ENCODE measurements at regions not wholly inside any gene's neighbourhood (a gene's known extent, or its start where the extent isn't known, plus 50 kb on each side); places are given as distances from the start of the nearest gene placed in this dataset.

GRCh38 chr18:47434214-47434746 is 182.8 kb upstream of the SKOR2 start:
- Mint-ChIP-seq H3K4me1 (no peaks in the 10 kb centered on the region), H3K27ac (no peak overlapping the region), H3K36me3 (ENCODE audit: low read depth) (no peaks in the 10 kb centered on the region), H3K27me3 (peaks cover 5% of the 10 kb centered on the region), H3K4me3 (no peak overlapping the region), H3K9me3 (no peaks in the 10 kb centered on the region)
- ChIA-PET POLR2A (no interaction called here), CTCF (no interaction called here)
- DNase-seq = no peak

GRCh38 chr18:47427923-47428637 is 176.6 kb upstream of the SKOR2 start:
- no peak for DNase-seq
- Mint-ChIP-seq H3K4me3 (no peak overlapping the region), H3K27me3 (no peaks in the 10 kb centered on the region), H3K36me3 (ENCODE audit: low read depth) (no peaks in the 10 kb centered on the region), H3K27ac (no peak overlapping the region), H3K4me1 (no peaks in the 10 kb centered on the region), H3K9me3 (no peaks in the 10 kb centered on the region)
- ChIA-PET POLR2A (no interaction called here), CTCF (no interaction called here)

- no peak overlapping the region for H3K4me3 Mint-ChIP-seq
- no peaks in the 10 kb centered on the region for H3K36me3 Mint-ChIP-seq (ENCODE audit: low read depth)
- H3K27ac Mint-ChIP-seq = no peak overlapping the region
- H3K9me3 Mint-ChIP-seq = no peaks in the 10 kb centered on the region
- POLR2A ChIA-PET = no interaction called here
- CTCF ChIA-PET = no interaction called here
- H3K27me3 Mint-ChIP-seq = no peaks in the 10 kb centered on the region
- no peak for DNase-seq
- no peaks in the 10 kb centered on the region for H3K4me1 Mint-ChIP-seq
Observed at GRCh38 chr18:47427072-47427471, 175.6 kb upstream of the SKOR2 start.

- DNase-seq = no peak
- no peak overlapping the region for H3K27ac Mint-ChIP-seq
- ChIA-PET CTCF (no interaction called here), POLR2A (no interaction called here)
- H3K27me3 Mint-ChIP-seq = peaks cover 2% of the 10 kb centered on the region
- no peaks in the 10 kb centered on the region for H3K36me3 Mint-ChIP-seq (ENCODE audit: low read depth)
- no peak overlapping the region for H3K4me3 Mint-ChIP-seq
- no peaks in the 10 kb centered on the region for H3K4me1 Mint-ChIP-seq
- H3K9me3 Mint-ChIP-seq = no peaks in the 10 kb centered on the region
Observed at GRCh38 chr18:47425365-47425764, 173.9 kb upstream of the SKOR2 start.

- Mint-ChIP-seq H3K27me3 (peaks cover 10% of the 10 kb centered on the region), H3K4me1 (no peaks in the 10 kb centered on the region), H3K36me3 (ENCODE audit: low read depth) (no peaks in the 10 kb centered on the region), H3K27ac (no peak overlapping the region), H3K9me3 (no peaks in the 10 kb centered on the region), H3K4me3 (no peak overlapping the region)
- no peak for DNase-seq
- CTCF ChIA-PET = no interaction called here
- POLR2A ChIA-PET = no interaction called here
Observed at GRCh38 chr18:47422524-47422923, 171.1 kb upstream of the SKOR2 start.

- CTCF ChIA-PET = no interaction called here
- POLR2A ChIA-PET = interaction anchor here (0.8 kb wide), 1 partner anchor 23 kb away, joined by 4 read pairs; no protein-coding TSS in a partner anchor
- no peak overlapping the region for H3K4me3 Mint-ChIP-seq
Observed at GRCh38 chr18:47420130-47420529, 168.7 kb upstream of the SKOR2 start.

GRCh38 chr18:47418746-47419145 is 167.3 kb upstream of the SKOR2 start:
- ChIA-PET CTCF (no interaction called here), POLR2A (no interaction called here)
- Mint-ChIP-seq H3K9me3 (no peaks in the 10 kb centered on the region), H3K4me1 (no peaks in the 10 kb centered on the region), H3K4me3 (no peak overlapping the region), H3K27ac (no peak overlapping the region), H3K27me3 (peaks cover 15% of the 10 kb centered on the region), H3K36me3 (ENCODE audit: low read depth) (no peaks in the 10 kb centered on the region)
- no peak for DNase-seq

More at GRCh38 chr18:47420130-47420529, 168.7 kb upstream of the SKOR2 start:
- H3K36me3 Mint-ChIP-seq (ENCODE audit: low read depth) = no peaks in the 10 kb centered on the region
- H3K27ac Mint-ChIP-seq = no peak overlapping the region
- no peaks in the 10 kb centered on the region for H3K4me1 Mint-ChIP-seq
- DNase-seq = no peak
- H3K27me3 Mint-ChIP-seq = peaks cover 14% of the 10 kb centered on the region
- no peaks in the 10 kb centered on the region for H3K9me3 Mint-ChIP-seq

- H3K36me3 Mint-ChIP-seq (ENCODE audit: low read depth) = no peaks in the 10 kb centered on the region
- H3K27me3 Mint-ChIP-seq = peaks cover 15% of the 10 kb centered on the region
- CTCF ChIA-PET = no interaction called here
- H3K27ac Mint-ChIP-seq = no peak overlapping the region
- no peak for DNase-seq
- H3K4me1 Mint-ChIP-seq = no peaks in the 10 kb centered on the region
- H3K9me3 Mint-ChIP-seq = no peaks in the 10 kb centered on the region
- H3K4me3 Mint-ChIP-seq = no peak overlapping the region
- POLR2A ChIA-PET = no interaction called here
Observed at GRCh38 chr18:47417807-47418206, 166.3 kb upstream of the SKOR2 start.

- ChIA-PET CTCF (no interaction called here), POLR2A (no interaction called here)
- Mint-ChIP-seq H3K27me3 (peaks cover 19% of the 10 kb centered on the region), H3K4me1 (no peaks in the 10 kb centered on the region), H3K4me3 (no peak overlapping the region), H3K9me3 (no peaks in the 10 kb centered on the region), H3K36me3 (ENCODE audit: low read depth) (no peaks in the 10 kb centered on the region), H3K27ac (no peak overlapping the region)
- no peak for DNase-seq
Observed at GRCh38 chr18:47415881-47416280, 164.4 kb upstream of the SKOR2 start.

- POLR2A ChIA-PET = no interaction called here
- Mint-ChIP-seq H3K4me1 (no peaks in the 10 kb centered on the region), H3K9me3 (no peaks in the 10 kb centered on the region), H3K36me3 (ENCODE audit: low read depth) (no peaks in the 10 kb centered on the region), H3K27me3 (peaks cover 8% of the 10 kb centered on the region), H3K4me3 (no peak overlapping the region), H3K27ac (no peak overlapping the region)
- DNase-seq = no peak
- CTCF ChIA-PET = interaction anchor here (0.5 kb wide), 1 partner anchor 181 kb away, joined by 3 read pairs; no protein-coding TSS in a partner anchor
Observed at GRCh38 chr18:47413327-47413726, 161.9 kb upstream of the SKOR2 start.

- H3K36me3 Mint-ChIP-seq (ENCODE audit: low read depth) = no peaks in the 10 kb centered on the region
- H3K4me1 Mint-ChIP-seq = no peaks in the 10 kb centered on the region
- DNase-seq = no peak
- no peak overlapping the region for H3K4me3 Mint-ChIP-seq
- ChIA-PET POLR2A (no interaction called here), CTCF (no interaction called here)
- no peak overlapping the region for H3K27ac Mint-ChIP-seq
- H3K9me3 Mint-ChIP-seq = no peaks in the 10 kb centered on the region
- peaks cover 8% of the 10 kb centered on the region for H3K27me3 Mint-ChIP-seq
Observed at GRCh38 chr18:47412924-47413323, 161.5 kb upstream of the SKOR2 start.

- Mint-ChIP-seq H3K36me3 (ENCODE audit: low read depth) (no peaks in the 10 kb centered on the region), H3K9me3 (no peaks in the 10 kb centered on the region), H3K27me3 (peaks cover 8% of the 10 kb centered on the region), H3K27ac (no peak overlapping the region), H3K4me1 (no peaks in the 10 kb centered on the region), H3K4me3 (no peak overlapping the region)
- ChIA-PET CTCF (no interaction called here), POLR2A (no interaction called here)
- DNase-seq = no peak
Observed at GRCh38 chr18:47411159-47411558, 159.7 kb upstream of the SKOR2 start.

GRCh38 chr18:47410139-47410538 is 158.7 kb upstream of the SKOR2 start:
- Mint-ChIP-seq H3K27me3 (peaks cover 5% of the 10 kb centered on the region), H3K27ac (no peak overlapping the region), H3K36me3 (ENCODE audit: low read depth) (no peaks in the 10 kb centered on the region), H3K4me3 (no peak overlapping the region), H3K9me3 (no peaks in the 10 kb centered on the region), H3K4me1 (no peaks in the 10 kb centered on the region)
- ChIA-PET POLR2A (no interaction called here), CTCF (no interaction called here)
- DNase-seq = no peak

GRCh38 chr18:47409519-47409918 is 158.1 kb upstream of the SKOR2 start:
- no peak for DNase-seq
- Mint-ChIP-seq H3K9me3 (no peaks in the 10 kb centered on the region), H3K27me3 (peaks cover 4% of the 10 kb centered on the region), H3K27ac (no peak overlapping the region), H3K4me3 (no peak overlapping the region), H3K4me1 (no peaks in the 10 kb centered on the region), H3K36me3 (ENCODE audit: low read depth) (no peaks in the 10 kb centered on the region)
- CTCF ChIA-PET = no interaction called here
- POLR2A ChIA-PET = no interaction called here

Data from activated CD4-positive, alpha-beta memory T cell treated with anti-CD3 and anti-CD28 coated beads, Interleukin-2, amount 10 ng/mL, durations not matched to agents 7 days and 5 days (primary cell).